Left lung (tissue), 4 donors: ENCODE measurements at regions not wholly inside any gene's neighbourhood (a gene's known extent, or its start where the extent isn't known, plus 50 kb on each side); places are given as distances from the start of the nearest gene placed in this dataset.

Experiments
- ATAC-seq: fragments of 200-7000 bp; cut with Tn5 transposase; one replicate; pipeline ENCODE4 v1.9.1; 2020; ENCODE audit warnings: moderate library complexity
- DNase-seq, 4 donors: peaks; one replicate each; pipeline ENCODE4 v3.0.0-alpha.2; 2013 to 2020
- H3K27ac ChIP-seq, 2 donors: fragments of 200-600 bp; sonication (generic) in 1 of 2; one replicate each; pipeline versions ENCODE4 v1.5.0 to v1.8.0; 2020 to 2021
- H3K27me3 ChIP-seq, 2 donors: fragments of 200-600 bp; sonication (generic) in 1 of 2; one replicate each; pipeline versions ENCODE4 v1.5.0 to v1.8.0; 2020 to 2021
- H3K36me3 ChIP-seq, 2 donors: fragments of 200-600 bp; sonication (generic) in 1 of 2; one replicate each; pipeline versions ENCODE4 v1.5.0 to v1.8.0; 2020 to 2021
- H3K4me1 ChIP-seq, 2 donors: fragments of 200-600 bp; one replicate each; pipeline ENCODE4 v1.8.0; 2021
- H3K4me3 ChIP-seq, 2 donors: fragments of 200-600 bp; sonication (generic) in 1 of 2; one replicate each; pipeline versions ENCODE4 v1.5.0 to v1.8.0; 2020 to 2021; ENCODE audit warnings: mild to moderate bottlenecking in 1 of 2
- H3K9me3 ChIP-seq, 2 donors: fragments of 200-600 bp; sonication (generic) in 1 of 2; one replicate each; pipeline versions ENCODE4 v1.5.0 to v1.8.0; 2020 to 2021
- CTCF ChIP-seq, 2 donors: fragments of 200-600 bp; sonication (generic) in 1 of 2; IDR thresholded peaks; one replicate each; pipeline versions ENCODE4 v1.5.0 to v1.8.0; 2021; ENCODE audit warnings: antibody characterized with exemption in 2 of 2
- intact Hi-C, 2 donors: fragments of 100-400 bp; cut with DNase I; formaldehyde crosslinking; loops; one replicate each; pipeline versions ENCODE4 v1.11.2 to v1.14.2; 2022
- donor health status: DM: no; HTN: yes; CAD: no.
- donor health status: DM: no; HTN: no; CAD: no.

- intact Hi-C loops: no loop called here
- Histone ChIP-seq H3K36me3 (no peaks in the 10 kb centered on the region), H3K4me3 (no peak overlapping the region), H3K27me3 (no peaks in the 10 kb centered on the region), H3K4me1 (no peaks in the 10 kb centered on the region), H3K27ac (no peak overlapping the region), H3K9me3 (no peaks in the 10 kb centered on the region)
- TF ChIP-seq CTCF (IDR thresholded peaks at IDR 0.05): no peak
- DNase-seq (no peak), ATAC-seq (no peak)
These were observed 438.1 kb downstream of the LMO4 start for GRCh38 chr1:87766737-87767136.

- H3K4me3 ChIP-seq: no peak overlapping the region
- H3K4me1 ChIP-seq: no peaks in the 10 kb centered on the region
- no peaks in the 10 kb centered on the region for H3K27me3 ChIP-seq
- no peaks in the 10 kb centered on the region for H3K9me3 ChIP-seq
- ATAC-seq: no peak
- no peaks in the 10 kb centered on the region for H3K36me3 ChIP-seq
- no peak for DNase-seq
- no peak for TF ChIP-seq CTCF (IDR thresholded peaks at IDR 0.05)
- H3K27ac ChIP-seq: no peak overlapping the region
- intact Hi-C loops: no loop called here
These were observed 450.2 kb downstream of the LMO4 start for GRCh38 chr1:87778896-87779295.

- ATAC-seq: peak; percentile 42
- intact Hi-C loops: no loop called here
- Histone ChIP-seq H3K4me3 (no peak overlapping the region), H3K27me3 (no peaks in the 10 kb centered on the region), H3K9me3 (no peaks in the 10 kb centered on the region), H3K4me1 (no peaks in the 10 kb centered on the region), H3K36me3 (no peaks in the 10 kb centered on the region), H3K27ac (no peak overlapping the region)
- DNase-seq: no peak
- no peak for TF ChIP-seq CTCF (IDR thresholded peaks at IDR 0.05)
These were observed 452.9 kb downstream of the LMO4 start for GRCh38 chr1:87781554-87781953.

- Histone ChIP-seq H3K9me3 (no peaks in the 10 kb centered on the region), H3K27ac (no peak overlapping the region), H3K4me1 (no peaks in the 10 kb centered on the region), H3K4me3 (no peak overlapping the region), H3K27me3 (no peaks in the 10 kb centered on the region), H3K36me3 (no peaks in the 10 kb centered on the region)
- ATAC-seq (no peak), DNase-seq (no peak)
- TF ChIP-seq CTCF (IDR thresholded peaks at IDR 0.05): no peak
- intact Hi-C loops: no loop called here
These were observed 454.6 kb downstream of the LMO4 start for GRCh38 chr1:87783315-87783714.

GRCh38 chr1:87785386-87785785 lies 456.7 kb downstream of the LMO4 start:
- no peak for TF ChIP-seq CTCF (IDR thresholded peaks at IDR 0.05)
- DNase-seq (no peak), ATAC-seq (no peak)
- intact Hi-C loops: no loop called here
- Histone ChIP-seq H3K9me3 (no peaks in the 10 kb centered on the region), H3K27ac (no peak overlapping the region), H3K4me3 (no peak overlapping the region), H3K27me3 (no peaks in the 10 kb centered on the region), H3K36me3 (no peaks in the 10 kb centered on the region), H3K4me1 (no peaks in the 10 kb centered on the region)
